K562 (cell line): ENCODE measurements at regions not wholly inside any gene's neighbourhood (a gene's known extent, or its start where the extent isn't known, plus 50 kb on each side); places are given as distances from the start of the nearest gene placed in this dataset.

ENCODE experiments used
- ATAC-seq: fragments of 200-7000 bp; cut with Tn5 transposase; 3 replicates; pipeline ENCODE4 v1.9.1; 2020; ENCODE audit warnings: moderate library complexity
- BruUV-seq: library from RNA; stranded (reverse); fragments of 400-500 nt; replicated peaks from 2 replicates; lab custom pipeline; 2021; lab: Mats Ljungman, UMichigan
- CTCF ChIA-PET: fragments of 300-600 bp; formaldehyde crosslinking; extraction: SDS; loops from one replicate; lab custom pipeline; 2021; ENCODE audit warnings: low intra/inter-chr PET ratio; lab: Yijun Ruan, JAX
- POLR2A ChIA-PET: fragments of 300-600, 350-650 bp; sonication (Branson Sonifier 250); formaldehyde crosslinking; extraction: SDS; loops from one replicate; lab custom pipeline; 2021; ENCODE audit warnings: antibody characterized with exemption, inconsistent platforms; lab: Yijun Ruan, JAX
- DNase-seq, 4 experiments: peaks; one replicate each; pipeline versions ENCODE4 v3.0.0 to v3.0.0-alpha.2; 2011 to 2018; ENCODE audit warnings: low spot score in 3 of 4, mixed read lengths in 3 of 4; ENCODE audit errors: extremely low read depth in 1 of 4
- FAIRE-seq: peaks from 2 replicates; lab custom pipeline; 2011; peaks lifted over from hg19 to GRCh38; lab: Jason Lieb, UNC
- H2AFZ ChIP-seq: 2 replicates; pipeline ENCODE4 v1.6.0; 2011; ENCODE audit warnings: low read depth, low read length, control low read depth, inconsistent platforms
- H3K27ac ChIP-seq: fragments of 200-600 bp; 3 replicates; pipeline ENCODE4 v1.8.0; 2011; ENCODE audit warnings: low read depth, mild to moderate bottlenecking, control low read depth, inconsistent platforms, low read length, moderate library complexity, mixed read lengths; ENCODE audit errors: extremely low read depth
- H3K27me3 ChIP-seq, 2 experiments: fragments of 300-600 bp in 1 of 2; 2 replicates in 1 of 2; 3 replicates in 1 of 2; pipeline versions ENCODE4 v1.6.0 to v1.8.0; 2011; ENCODE audit warnings: inconsistent platforms in 2 of 2, low read length in 2 of 2, mild to moderate bottlenecking in 1 of 2, mixed read lengths in 1 of 2, moderate library complexity in 1 of 2; ENCODE audit not compliant: control insufficient read depth in 2 of 2, insufficient read depth in 2 of 2
- H3K36me3 ChIP-seq: fragments of 300-600 bp; 3 replicates; pipeline ENCODE4 v1.8.0; 2011; ENCODE audit warnings: mild to moderate bottlenecking, low read length, inconsistent platforms; ENCODE audit not compliant: control insufficient read depth, insufficient read depth
- H3K4me1 ChIP-seq, 2 experiments: fragments of 200-600 bp in 1 of 2; replicated peaks in 1 of 2; 2 replicates in 1 of 2; 3 replicates in 1 of 2; pipeline versions ENCODE4 v1.5.1 to v1.8.0; 2011; ENCODE audit warnings: inconsistent platforms in 2 of 2, low read length in 2 of 2, mild to moderate bottlenecking in 1 of 2, mixed read lengths in 1 of 2, moderate library complexity in 1 of 2; ENCODE audit not compliant: control insufficient read depth in 2 of 2, insufficient read depth in 2 of 2
- H3K4me2 ChIP-seq: 2 replicates; pipeline ENCODE4 v1.6.1; 2011; ENCODE audit warnings: low read length, control low read depth, inconsistent platforms, mixed read lengths; ENCODE audit not compliant: insufficient read depth
- H3K4me3 ChIP-seq: fragments of 200-600 bp; sonication (generic), shearing (Covaris generic); 2 replicates; pipeline ENCODE4 v1.5.1; 2016; ENCODE audit warnings: control low read depth, inconsistent platforms
- H3K79me2 ChIP-seq: fragments of 200-600 bp; 3 replicates; pipeline ENCODE4 v1.8.0; 2011; ENCODE audit warnings: low read length, inconsistent platforms; ENCODE audit not compliant: control insufficient read depth, insufficient read depth
- H3K9ac ChIP-seq, 2 experiments: 2 replicates each; pipeline versions ENCODE4 v1.6.0 to v1.6.1; 2011; ENCODE audit warnings: low read depth in 2 of 2, low read length in 2 of 2, control low read depth in 1 of 2, inconsistent platforms in 1 of 2, mild to moderate bottlenecking in 1 of 2, mixed read lengths in 1 of 2; ENCODE audit not compliant: insufficient read depth in 1 of 2
- H3K9me1 ChIP-seq: one replicate; pipeline ENCODE4 v1.6.0; 2011; ENCODE audit warnings: inconsistent platforms, mild to moderate bottlenecking, low read length, moderate library complexity; ENCODE audit not compliant: control insufficient read depth, insufficient read depth
- H3K9me3 ChIP-seq: replicated peaks from 2 replicates; pipeline ENCODE4 v1.5.1; 2011; ENCODE audit warnings: low read depth, low read length, inconsistent platforms; ENCODE audit not compliant: control insufficient read depth, insufficient read depth
- H4K20me1 ChIP-seq: replicated peaks from 2 replicates; pipeline ENCODE4 v1.6.1; 2011; ENCODE audit warnings: low read length, inconsistent platforms, mixed read lengths; ENCODE audit not compliant: control insufficient read depth, insufficient read depth
- FOXJ3 ChIP-seq: sonication (generic); formaldehyde crosslinking; IDR thresholded peaks from 2 replicates; pipeline ENCODE4 v1.4.0; 2020; ENCODE audit warnings: mild to moderate bottlenecking, missing genetic modification reagents
- KAT7 ChIP-seq: sonication (generic); formaldehyde crosslinking; IDR thresholded peaks from 2 replicates; pipeline ENCODE4 v1.8.0; 2022; ENCODE audit warnings: missing genetic modification reagents, mild to moderate bottlenecking, borderline replicate concordance
- MECOM ChIP-seq: fragments of 250-450 bp; sonication (Bioruptor Pico); IDR thresholded peaks from 2 replicates; pipeline ENCODE4 v1.8.0; 2022; ENCODE audit warnings: inconsistent platforms
- RBM22 ChIP-seq: fragments of 200-400 bp; formaldehyde crosslinking; IDR thresholded peaks from 2 replicates; pipeline ENCODE4 v1.6.1; 2018; ENCODE audit warnings: low read length, low read depth; ENCODE audit not compliant: poor library complexity, severe bottlenecking
- SMARCA4 ChIP-seq: fragments of 450-650 bp; IDR thresholded peaks from 2 replicates; pipeline ENCODE4 v1.6.1; 2016
- ZNF445 ChIP-seq: fragments of 250-450 bp; sonication (Bioruptor Pico); IDR thresholded peaks from 2 replicates; pipeline ENCODE4 v1.4.0; 2020; ENCODE audit warnings: low read depth, mild to moderate bottlenecking, moderate library complexity
- ZNF778 ChIP-seq: fragments of 450-650 bp; formaldehyde crosslinking; IDR thresholded peaks from 2 replicates; pipeline ENCODE4 v1.4.0; 2020; ENCODE audit warnings: mild to moderate bottlenecking, moderate library complexity
- ZNF785 ChIP-seq: fragments of 250-450 bp; sonication (Bioruptor Pico); IDR thresholded peaks from 2 replicates; pipeline ENCODE4 v1.4.0; 2020; ENCODE audit warnings: mild to moderate bottlenecking
- WGBS: fragments of 100-300 bp; shearing (Covaris generic); methylation state at CpG from one replicate; pipeline ENCODE4 v1.1.6; 2016; ENCODE audit warnings: low coverage, mixed read lengths; ENCODE audit not compliant: insufficient coverage; ENCODE audit errors: missing lambda C conversion rate; 5-methylcytosine and 5-hydroxymethylcytosine counted together
- in situ Hi-C: fragments of 300-500 bp; cut with MboI; formaldehyde crosslinking; loops from 4 replicates; pipeline ENCODE4 v1.15.0; 2018; ENCODE audit warnings: inconsistent platforms, mixed read lengths
- intact Hi-C: fragments of 100-400 bp; cut with micrococcal nuclease; formaldehyde crosslinking; loops from 2 replicates; pipeline ENCODE4 v1.14.2; 2022
- TF ChIP-seq, protein P1 (sequence below): fragments of 250-450 bp; sonication (Bioruptor Pico); IDR thresholded peaks from 2 replicates; pipeline ENCODE4 v1.4.0; 2020
- TF ChIP-seq, protein P2 (sequence below): fragments of 450-650 bp; IDR thresholded peaks from 2 replicates; pipeline ENCODE4 v1.6.1; 2017; ENCODE audit warnings: mild to moderate bottlenecking, moderate library complexity
- TF ChIP-seq, protein P3 (sequence below): fragments of 450-650 bp; IDR thresholded peaks from 2 replicates; pipeline ENCODE4 v1.7.1; 2018; ENCODE audit warnings: mild to moderate bottlenecking, low read depth; ENCODE audit not compliant: partially characterized antibody

DNA sequence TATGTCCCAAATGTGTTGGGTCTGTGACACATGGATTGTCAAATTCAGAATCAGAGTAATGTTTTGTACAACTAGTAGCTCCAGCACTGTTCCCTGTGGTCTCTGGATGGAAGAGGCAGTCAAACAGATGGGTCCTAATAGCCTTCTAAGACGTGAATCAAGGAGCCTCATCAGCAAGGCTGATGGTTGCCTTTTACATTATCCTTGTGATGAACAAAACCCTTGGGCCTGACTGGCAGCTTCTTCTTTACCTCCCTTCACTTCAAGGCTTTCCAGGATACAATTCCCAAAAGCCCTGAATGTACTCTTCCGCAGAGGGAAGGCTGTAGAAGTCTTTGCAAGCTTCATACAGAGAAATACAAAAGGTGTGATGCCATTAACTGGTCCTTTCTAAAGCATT, 633.3 kb downstream of the USP25 start (continued):
- TF ChIP-seq, protein P1, sequence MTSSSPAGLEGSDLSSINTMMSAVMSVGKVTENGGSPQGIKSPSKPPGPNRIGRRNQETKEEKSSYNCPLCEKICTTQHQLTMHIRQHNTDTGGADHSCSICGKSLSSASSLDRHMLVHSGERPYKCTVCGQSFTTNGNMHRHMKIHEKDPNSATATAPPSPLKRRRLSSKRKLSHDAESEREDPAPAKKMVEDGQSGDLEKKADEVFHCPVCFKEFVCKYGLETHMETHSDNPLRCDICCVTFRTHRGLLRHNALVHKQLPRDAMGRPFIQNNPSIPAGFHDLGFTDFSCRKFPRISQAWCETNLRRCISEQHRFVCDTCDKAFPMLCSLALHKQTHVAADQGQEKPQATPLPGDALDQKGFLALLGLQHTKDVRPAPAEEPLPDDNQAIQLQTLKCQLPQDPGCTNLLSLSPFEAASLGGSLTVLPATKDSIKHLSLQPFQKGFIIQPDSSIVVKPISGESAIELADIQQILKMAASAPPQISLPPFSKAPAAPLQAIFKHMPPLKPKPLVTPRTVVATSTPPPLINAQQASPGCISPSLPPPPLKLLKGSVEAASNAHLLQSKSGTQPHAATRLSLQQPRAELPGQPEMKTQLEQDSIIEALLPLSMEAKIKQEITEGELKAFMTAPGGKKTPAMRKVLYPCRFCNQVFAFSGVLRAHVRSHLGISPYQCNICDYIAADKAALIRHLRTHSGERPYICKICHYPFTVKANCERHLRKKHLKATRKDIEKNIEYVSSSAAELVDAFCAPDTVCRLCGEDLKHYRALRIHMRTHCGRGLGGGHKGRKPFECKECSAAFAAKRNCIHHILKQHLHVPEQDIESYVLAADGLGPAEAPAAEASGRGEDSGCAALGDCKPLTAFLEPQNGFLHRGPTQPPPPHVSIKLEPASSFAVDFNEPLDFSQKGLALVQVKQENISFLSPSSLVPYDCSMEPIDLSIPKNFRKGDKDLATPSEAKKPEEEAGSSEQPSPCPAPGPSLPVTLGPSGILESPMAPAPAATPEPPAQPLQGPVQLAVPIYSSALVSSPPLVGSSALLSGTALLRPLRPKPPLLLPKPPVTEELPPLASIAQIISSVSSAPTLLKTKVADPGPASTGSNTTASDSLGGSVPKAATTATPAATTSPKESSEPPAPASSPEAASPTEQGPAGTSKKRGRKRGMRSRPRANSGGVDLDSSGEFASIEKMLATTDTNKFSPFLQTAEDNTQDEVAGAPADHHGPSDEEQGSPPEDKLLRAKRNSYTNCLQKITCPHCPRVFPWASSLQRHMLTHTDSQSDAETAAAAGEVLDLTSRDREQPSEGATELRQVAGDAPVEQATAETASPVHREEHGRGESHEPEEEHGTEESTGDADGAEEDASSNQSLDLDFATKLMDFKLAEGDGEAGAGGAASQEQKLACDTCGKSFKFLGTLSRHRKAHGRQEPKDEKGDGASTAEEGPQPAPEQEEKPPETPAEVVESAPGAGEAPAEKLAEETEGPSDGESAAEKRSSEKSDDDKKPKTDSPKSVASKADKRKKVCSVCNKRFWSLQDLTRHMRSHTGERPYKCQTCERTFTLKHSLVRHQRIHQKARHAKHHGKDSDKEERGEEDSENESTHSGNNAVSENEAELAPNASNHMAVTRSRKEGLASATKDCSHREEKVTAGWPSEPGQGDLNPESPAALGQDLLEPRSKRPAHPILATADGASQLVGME (CRISPR knock-in tag) = no peak

DNA sequence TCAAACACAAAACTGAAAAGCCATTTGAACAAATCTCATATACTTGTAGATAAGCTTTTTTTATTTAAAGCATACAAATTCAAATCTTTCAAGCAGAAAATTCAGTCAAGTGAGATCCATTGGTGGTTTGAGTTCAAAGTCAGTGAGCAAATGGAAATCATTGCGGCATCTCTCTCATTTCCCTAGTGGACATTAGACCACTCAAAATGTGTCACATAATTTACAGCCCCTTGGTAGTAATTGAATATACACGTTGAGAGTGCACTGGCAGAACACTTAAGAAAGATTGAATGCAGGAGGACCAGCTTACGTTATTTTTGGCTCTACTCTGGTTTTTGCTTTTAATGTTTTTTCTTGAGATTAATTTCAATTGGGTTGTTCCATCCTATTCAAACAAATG, 633.7 kb downstream of the USP25 start:
- no TSS peak for BruUV-seq
- Histone ChIP-seq H2AFZ (no peak overlapping the region), H3K9me3 (no peaks in the 10 kb centered on the region), H3K4me2 (no peak overlapping the region), H3K9ac (no peak overlapping the region), H3K4me3 (no peak overlapping the region), H3K27me3 (no peaks in the 10 kb centered on the region), H3K9me1 (no peaks in the 10 kb centered on the region), H3K4me1 (no peaks in the 10 kb centered on the region), H3K27ac (no peak overlapping the region), H3K36me3 (no peaks in the 10 kb centered on the region), H4K20me1 (no peaks in the 10 kb centered on the region), H3K79me2 (no peaks in the 10 kb centered on the region)
- ChIA-PET CTCF (no interaction called here), POLR2A (no interaction called here)
- FAIRE-seq (no peak), DNase-seq (no peak), ATAC-seq (no peak)
- 0% methylated on average over 3 of the region's 3 CpGs for WGBS
- in situ Hi-C loops = no loop called here
- intact Hi-C loops = no loop called here
- TF ChIP-seq SMARCA4 = no peak
- no peak for TF ChIP-seq ZNF785 (CRISPR knock-in tag)
- TF ChIP-seq ZNF778 (CRISPR knock-in tag) = no peak
- TF ChIP-seq MECOM (CRISPR knock-in tag) = no peak
- TF ChIP-seq RBM22 = no peak
- TF ChIP-seq, protein P2, sequence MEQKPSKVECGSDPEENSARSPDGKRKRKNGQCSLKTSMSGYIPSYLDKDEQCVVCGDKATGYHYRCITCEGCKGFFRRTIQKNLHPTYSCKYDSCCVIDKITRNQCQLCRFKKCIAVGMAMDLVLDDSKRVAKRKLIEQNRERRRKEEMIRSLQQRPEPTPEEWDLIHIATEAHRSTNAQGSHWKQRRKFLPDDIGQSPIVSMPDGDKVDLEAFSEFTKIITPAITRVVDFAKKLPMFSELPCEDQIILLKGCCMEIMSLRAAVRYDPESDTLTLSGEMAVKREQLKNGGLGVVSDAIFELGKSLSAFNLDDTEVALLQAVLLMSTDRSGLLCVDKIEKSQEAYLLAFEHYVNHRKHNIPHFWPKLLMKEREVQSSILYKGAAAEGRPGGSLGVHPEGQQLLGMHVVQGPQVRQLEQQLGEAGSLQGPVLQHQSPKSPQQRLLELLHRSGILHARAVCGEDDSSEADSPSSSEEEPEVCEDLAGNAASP = no peak
- TF ChIP-seq, protein P3, sequence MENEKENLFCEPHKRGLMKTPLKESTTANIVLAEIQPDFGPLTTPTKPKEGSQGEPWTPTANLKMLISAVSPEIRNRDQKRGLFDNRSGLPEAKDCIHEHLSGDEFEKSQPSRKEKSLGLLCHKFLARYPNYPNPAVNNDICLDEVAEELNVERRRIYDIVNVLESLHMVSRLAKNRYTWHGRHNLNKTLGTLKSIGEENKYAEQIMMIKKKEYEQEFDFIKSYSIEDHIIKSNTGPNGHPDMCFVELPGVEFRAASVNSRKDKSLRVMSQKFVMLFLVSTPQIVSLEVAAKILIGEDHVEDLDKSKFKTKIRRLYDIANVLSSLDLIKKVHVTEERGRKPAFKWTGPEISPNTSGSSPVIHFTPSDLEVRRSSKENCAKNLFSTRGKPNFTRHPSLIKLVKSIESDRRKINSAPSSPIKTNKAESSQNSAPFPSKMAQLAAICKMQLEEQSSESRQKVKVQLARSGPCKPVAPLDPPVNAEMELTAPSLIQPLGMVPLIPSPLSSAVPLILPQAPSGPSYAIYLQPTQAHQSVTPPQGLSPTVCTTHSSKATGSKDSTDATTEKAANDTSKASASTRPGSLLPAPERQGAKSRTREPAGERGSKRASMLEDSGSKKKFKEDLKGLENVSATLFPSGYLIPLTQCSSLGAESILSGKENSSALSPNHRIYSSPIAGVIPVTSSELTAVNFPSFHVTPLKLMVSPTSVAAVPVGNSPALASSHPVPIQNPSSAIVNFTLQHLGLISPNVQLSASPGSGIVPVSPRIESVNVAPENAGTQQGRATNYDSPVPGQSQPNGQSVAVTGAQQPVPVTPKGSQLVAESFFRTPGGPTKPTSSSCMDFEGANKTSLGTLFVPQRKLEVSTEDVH = no peak
- no peak for TF ChIP-seq ZNF445 (CRISPR knock-in tag)
- TF ChIP-seq FOXJ3 (CRISPR knock-in tag) = no peak
- TF ChIP-seq KAT7 (CRISPR knock-in tag) = no peak
